Fibroblast of skin of back (primary cell): ENCODE measurements at regions not wholly inside any gene's neighbourhood (a gene's known extent, or its start where the extent isn't known, plus 50 kb on each side); places are given as distances from the start of the nearest gene placed in this dataset.

Experiments
- DNase-seq: peaks from one replicate; pipeline ENCODE4 v3.0.0-alpha.2; 2013

DNA sequence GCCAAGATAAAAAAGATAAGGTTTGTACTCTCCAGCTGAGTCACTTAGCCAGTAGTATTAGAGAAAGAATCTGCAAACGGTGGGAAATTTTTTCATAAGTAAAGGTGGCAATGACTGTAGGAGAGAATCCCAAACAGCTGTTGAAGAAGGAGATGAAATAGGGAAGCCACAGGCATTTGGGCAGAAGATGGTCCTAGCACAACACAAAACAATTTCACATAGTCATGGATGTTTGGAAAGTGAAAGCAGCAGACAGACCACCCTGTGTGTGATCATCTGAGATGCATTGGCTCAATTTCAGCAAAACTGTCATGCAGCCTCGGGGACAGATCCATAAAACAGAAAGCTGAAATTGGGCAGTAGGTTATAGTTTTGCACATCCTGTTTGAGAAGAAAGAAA is 2832.4 kb downstream of the PCDH9 start:
- DNase-seq, result peak; percentile 28

DNA sequence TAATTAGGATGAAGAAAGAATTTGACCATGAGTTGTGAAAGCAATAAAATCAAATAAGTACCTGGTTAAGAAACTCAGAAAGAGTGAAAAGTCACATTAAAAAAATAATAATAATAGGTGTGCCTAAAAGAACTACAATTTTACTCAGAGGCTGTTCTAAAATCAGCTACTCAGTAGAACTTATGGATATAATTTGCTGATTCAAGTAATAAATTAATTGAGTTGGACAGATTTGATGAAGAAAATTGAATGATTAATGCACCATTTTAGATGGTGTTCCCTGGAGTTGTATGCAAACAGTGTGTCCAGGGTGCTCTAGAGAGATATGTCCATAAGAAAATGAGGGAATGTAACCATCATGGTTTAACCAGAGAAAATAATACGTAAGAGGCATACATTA is 2852.5 kb downstream of the PCDH9 start:
- DNase-seq, result no peak

DNA sequence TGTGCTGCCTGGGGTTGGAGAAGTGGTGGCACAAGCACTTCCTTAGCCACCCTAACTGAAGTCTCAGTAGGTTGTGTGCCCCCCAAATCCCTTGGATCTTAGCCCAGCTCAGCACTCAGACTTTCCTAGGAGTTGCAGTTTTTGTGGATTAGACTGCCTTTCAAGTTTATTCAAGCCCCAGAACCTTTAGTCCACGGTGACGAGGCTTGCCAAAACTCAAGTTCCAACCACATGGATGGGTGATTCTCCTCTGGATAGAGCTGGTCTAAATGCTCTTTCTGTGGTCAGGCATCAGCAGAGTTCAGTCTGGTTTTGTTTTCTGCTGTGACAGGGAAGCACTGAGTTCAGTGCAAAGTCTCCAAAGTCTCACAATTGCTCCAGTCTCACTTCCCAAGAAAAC is 2858.7 kb downstream of the PCDH9 start:
- no peak for DNase-seq

DNA sequence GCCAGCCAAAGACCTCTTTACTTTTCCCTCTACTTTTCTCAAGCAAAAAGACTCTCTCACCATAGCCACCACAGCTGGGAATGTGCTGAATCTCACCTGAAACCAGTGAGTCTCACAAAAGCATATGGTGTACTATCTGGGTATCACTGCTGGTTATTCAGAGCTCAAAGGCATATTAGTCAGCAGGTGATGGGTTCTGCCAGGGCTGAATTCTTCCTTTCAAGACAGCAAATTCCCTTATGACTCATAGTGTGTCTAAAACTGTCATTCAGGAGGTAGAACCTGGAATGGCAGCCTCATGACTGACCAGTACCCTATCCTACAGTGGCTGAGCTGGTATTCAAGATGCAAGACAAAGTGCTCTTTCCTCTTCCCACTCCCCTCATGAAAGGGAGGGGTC is 2859.1 kb downstream of the PCDH9 start:
- DNase-seq, result peak; percentile 21

DNA sequence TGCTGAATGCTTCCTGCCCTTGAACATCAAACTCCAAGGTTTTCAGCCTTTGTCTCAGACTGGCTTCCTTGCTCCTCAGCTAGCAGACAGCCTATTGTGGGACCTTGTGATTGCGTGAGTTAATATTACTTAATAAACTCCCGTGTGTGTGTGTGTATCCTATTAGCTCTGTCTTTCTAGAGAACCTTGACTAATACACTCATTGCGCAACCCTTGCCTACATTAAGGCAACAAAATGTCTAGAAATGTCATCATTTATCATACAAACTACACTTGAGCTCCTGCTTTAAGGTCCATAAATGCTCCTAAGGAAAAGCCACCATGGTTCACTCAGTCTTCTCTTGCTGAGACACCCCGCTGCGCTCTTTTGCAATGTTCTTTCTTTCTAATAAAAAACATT is 2861.0 kb downstream of the PCDH9 start:
- no peak for DNase-seq

DNA sequence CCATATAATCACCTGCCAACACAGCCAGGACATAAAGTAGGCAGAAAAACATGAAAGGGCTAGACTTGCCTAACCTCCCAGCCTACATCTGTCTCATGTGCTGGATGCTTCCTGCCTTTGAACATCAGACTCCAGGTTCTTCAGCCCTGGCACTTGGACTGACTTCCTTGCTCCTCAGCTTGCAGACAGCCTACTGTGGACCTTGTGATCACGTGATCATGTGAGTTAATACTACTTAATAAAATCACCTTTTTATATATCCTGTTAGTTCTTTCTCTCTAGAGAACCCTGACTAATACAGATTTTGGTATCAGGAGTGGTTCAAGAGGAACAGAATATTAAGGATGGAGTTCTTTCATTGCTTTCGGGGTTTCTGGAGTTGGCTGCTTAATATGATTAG is 2867.6 kb downstream of the PCDH9 start:
- DNase-seq, result no peak

DNA sequence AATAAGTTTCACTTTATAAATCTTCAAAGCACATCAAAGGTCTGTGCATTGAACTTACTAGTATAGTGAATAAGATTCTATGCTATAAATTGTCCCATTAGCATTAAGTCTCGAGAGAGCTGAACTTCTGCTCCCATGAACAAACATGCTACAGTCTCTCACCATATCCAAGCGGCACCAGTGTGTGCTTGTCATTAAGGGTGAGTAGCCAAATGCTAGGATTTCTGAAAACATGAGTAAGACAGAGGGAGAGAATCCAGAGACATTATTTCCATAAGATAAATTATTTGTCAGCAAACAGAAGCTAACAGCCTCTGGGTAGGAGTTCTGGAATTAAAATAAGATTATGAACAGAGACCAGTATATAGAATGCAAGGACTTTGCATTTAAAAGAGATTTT is 2882.5 kb downstream of the PCDH9 start:
- peak; percentile 51 for DNase-seq

DNA sequence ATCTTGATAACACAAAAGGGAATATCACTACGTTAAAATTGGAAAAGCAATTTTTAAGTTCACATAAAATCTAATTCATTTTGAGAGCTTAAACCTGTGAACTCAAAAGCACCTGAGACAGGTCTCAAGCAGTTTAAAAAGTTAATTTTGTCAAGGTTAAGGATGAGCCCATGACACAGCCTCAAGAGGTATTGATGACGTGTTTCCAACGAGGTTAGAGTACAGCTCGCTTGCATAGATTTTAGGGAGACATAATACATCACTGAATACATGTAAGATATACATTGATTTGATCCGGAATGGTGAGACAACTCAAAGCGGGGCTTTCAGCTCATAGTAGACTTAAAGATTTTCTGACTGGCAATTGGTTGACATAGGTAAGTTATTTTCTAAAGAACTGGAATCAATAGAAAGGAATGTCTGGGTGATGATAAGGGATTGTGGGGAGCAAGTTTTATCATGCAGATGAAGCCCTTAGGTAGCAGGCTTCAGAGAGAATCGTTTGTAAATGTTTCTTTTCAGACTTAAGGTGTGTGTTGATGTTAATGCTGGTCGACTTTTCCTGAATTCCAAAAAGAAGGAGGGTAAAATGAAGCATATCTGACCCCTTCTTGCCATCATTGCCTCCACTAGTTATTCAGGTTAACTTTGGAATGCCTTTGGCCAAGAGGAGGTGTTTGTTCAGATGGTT is 2890.6 kb downstream of the PCDH9 start:
- no peak for DNase-seq

DNA sequence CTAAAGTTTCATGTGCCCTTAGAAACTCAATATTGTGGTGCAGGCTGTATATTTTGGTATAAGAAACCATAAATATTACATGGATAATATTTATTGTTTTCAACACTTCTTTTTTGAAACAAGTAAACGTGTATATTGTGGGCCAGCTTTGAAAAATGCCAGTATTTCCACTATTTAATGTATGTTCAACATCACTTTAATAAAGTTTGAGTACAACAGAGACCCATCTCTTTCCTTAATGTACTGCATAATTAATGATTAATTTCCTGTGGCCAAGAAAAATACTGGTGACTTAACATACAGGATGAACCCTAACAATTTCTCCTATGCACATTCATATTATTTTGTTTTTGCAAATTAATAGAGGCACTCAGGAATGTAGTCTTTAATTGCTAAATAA is 2891.5 kb downstream of the PCDH9 start:
- no peak for DNase-seq

DNA sequence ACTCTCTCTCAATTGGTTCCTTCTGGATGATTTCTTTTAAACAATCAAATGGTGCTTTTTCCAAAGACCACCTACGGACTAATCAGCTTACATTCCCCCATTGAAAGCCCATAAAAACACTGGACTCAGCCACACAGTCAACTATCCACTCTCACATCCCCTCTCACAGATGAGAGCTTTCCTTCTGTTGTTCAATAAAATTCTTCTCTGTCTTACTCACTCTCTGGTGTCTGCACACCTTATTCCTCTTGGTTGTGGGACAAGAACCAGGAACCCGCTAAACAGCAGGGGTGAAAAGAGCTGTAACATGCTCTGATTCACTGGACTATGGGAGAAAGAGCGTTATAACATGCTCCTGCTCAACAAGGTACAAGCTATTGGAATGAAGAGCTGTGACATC is 2896.2 kb downstream of the PCDH9 start:
- no peak for DNase-seq

DNA sequence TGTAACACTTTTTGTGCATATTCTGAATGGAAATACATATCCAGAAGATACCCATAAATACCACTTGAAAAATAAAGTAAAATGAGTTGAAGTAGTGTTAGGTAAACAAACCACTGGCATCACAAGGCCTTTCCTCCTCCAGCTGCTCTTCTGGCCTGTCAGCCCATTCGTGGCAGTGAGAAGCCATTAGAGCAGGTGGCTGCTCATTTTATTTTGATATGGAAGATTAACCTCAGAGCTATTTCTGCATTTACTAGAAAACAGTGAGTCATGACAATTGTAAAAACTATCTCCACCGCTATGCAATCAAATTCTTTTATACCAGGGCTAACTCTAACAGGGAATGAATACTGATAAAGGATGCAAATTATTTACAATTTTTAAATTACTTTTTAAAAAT is 2898.1 kb downstream of the PCDH9 start:
- no peak for DNase-seq

DNA sequence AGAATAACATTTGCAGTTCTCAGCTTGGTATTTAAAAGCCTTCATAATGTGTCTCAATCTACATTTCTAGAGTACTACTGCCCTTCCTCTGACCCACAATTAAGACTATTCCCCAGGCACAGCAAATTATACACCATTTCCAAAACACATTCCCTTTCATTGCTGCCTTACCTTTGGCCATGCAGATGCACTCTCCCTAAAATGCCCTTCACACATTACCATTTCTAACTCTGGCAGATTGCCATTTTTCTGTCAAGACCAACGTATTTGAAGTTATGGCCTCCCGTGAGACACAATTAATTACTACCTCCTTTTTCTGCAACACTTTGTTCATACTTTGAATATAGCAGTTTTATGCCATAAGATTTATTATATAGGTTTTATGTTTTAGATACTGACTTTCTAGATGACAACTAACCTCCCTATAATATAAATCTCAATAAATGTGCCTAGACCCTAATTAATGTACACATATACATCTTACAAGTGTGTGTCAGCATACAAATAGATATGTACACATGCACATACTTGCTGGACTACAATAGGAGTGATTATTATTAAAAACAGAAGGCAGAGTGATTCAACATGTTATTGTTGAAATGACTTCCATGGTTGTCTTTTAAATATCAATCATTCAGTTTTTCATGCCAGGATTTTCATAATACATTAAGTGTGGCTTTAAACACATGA is 2902.5 kb downstream of the PCDH9 start:
- no peak for DNase-seq

DNA sequence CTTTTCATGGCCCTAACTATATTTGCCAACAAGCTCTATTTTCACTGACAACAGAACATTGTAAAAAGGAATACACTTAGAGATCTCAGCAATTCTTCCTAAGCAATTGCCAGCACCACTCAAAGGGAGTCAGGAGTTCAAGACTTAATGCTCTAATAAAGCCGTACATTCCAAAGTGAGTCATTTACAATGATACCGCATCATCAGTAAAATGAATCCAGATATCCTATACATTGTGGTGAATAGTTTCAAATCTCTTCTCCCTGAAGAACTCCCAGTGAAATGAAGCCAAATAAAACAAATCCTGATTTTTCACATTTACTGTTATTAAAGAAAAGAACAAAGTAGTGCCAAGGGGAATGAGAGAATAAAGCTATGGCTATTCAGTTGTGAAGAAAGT is 2898.7 kb upstream of the PCDH20 start:
- peak; percentile 87 for DNase-seq

DNA sequence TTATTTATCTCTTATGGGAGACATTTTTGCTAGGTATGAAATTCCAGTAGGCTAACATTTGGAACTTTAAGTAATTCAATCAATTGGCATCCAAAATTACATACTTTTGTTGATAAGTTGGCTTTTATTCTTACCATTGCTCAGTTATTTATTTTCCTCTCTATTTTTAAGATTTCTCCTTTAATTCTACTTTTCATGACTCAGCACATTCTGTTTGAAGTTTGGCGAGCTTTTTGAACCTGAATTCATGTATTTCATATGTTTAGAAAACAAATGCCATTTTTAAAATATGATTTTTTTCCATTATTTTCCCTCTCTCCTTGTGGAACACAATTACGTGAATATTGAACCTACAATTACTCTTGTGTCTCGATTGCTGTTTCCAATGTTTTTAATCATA is 2896.3 kb upstream of the PCDH20 start:
- no peak for DNase-seq

DNA sequence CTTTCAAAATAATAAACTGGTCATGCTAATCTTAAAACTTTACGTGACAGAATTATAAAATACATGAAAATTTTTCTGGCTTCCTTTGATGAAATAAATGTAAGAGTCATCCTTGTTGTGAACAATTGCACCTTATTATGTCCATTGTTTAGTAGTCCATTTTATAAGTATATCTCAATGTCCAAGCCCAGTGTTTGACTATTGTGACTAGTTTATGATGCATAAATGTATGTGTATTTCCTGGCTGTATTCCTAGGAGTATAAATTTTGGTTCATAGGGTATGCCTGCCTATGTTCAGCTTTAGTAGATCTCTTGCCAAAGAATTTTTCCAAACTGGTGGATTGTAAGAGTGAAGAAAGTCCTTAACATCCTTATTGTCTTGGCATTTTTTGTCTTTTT is 2895.5 kb upstream of the PCDH20 start:
- DNase-seq, result no peak

DNA sequence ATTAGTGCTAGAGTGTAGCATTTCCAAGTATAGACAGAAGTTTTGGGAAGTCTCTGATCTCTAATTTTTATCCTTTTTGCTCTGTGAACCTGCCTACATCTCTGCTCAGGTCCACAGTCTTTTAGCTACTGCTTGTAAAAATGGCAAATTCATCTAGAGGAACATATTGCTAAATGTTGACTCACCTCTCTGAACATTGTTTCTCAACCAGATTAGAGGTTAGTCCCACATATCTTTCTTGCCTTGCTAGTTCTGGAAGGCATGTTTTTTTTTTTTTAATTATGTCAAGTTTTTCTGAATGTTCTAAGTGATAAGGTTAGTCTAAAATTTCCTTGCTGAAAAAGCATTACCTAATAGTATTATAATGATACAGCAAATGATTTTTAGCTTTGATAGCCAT is 2889.6 kb upstream of the PCDH20 start:
- peak; percentile 18 for DNase-seq

DNA sequence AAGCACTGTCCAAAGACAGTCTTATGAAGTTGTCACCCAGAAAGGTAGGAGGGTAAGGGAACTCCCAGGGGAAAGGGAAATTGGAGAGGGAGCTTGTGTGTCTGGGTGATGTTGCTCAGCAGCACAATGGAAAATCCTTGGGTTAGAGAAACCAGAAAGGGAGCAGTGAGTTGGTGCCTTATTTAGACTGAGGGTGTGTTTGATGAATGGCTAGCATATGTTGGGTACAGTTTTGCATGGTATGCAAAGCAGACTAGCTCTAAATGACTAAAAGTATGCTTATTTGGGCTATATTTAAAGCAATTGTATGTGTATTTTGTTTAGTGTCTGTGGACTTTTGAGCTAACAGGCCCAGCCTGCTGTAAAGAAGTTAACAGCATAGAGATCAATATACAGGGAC is 2884.6 kb upstream of the PCDH20 start:
- DNase-seq, result no peak

DNA sequence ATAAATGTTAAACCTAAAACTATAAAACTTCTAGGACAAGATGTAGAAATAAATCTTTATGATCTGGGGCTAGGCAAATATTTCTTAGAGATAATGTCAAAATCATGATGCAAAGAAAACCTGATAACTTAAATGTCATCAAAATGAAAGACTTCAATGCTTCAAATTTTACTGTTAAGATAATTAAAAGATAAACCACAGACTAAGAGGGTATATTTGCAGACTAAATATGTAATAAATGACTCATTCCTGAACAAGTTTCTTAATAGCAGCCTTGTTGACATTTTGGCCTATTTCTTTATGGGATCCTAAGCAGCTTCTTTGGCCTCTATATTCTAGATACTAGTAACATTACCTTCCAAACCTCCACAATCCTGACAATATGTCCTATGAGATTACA is 2878.3 kb upstream of the PCDH20 start:
- DNase-seq, result no peak

DNA sequence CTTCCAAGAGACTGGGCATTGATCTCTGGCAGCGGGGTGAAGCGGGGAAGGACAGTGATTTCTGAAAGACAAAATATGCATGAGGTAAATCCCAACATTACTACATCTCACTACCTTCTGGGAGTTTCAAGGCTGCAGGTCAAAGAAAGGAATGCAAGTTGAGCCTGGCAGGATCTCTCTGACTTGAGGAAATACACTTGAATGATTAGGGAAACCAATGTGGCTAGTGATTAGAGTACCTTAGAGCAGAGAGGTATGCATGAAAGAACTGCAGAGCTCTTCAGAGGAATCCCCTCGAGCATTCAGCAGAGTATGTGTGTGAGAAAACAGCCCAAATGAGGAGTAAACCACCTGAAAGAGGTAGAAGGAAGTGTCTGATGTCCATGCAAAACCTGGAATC is 2874.1 kb upstream of the PCDH20 start:
- no peak for DNase-seq

DNA sequence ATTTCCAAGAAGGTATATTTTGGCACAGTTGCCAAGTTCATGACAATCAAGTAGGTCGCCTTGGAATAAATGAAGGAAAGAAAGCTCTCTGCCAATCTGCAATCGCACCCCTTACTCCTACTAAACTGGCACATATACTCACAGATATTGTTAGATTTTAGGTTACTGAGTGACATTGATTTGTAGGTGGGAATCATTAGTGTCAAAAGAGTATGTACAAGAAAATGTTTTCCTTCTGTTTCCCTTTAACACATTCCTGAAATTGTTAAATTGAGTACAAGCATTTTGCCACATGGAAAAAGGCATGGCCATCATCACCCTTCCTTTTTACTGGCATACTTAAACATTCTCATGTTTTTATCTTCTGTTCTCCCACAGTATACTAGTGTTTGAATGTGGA is 2868.3 kb upstream of the PCDH20 start:
- peak; percentile 20 for DNase-seq

DNA sequence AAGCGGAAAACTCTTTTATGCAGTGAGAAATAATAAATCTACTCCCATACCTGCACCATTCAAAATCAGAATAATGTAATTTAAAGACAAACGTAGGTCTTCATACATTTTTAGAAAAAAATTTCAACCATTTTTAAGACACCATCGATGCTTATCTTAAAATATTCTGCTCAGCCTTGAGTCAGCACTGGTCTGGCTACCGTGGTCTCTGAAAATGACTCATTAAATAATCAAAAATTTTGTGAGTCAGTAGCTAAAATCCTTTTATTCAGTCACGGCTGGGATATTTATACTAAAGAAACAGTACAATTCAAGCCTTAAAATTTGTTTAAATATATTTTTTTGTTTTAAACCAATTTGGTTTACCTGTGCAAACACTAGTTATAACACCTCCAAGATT is 2862.8 kb upstream of the PCDH20 start:
- DNase-seq, result peak; percentile 86

DNA sequence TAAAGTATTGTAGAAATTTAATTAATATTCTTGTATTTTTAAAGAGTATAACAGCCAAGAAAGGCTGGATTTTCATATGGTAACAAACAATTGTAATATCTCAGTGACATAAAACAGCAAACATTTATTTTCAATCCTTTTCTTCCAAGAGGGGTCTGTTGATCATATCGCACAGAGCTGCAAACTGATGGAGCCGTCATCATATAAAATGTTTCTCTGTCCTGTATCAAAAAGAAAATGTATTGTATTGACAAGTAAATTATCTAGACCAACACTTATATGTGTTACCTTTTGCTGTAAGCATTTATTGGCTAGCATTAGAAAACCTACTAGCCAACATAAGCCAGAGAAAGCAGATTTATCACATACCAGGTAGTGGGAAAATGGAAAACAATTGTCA is 2861.4 kb upstream of the PCDH20 start:
- DNase-seq, result no peak

DNA sequence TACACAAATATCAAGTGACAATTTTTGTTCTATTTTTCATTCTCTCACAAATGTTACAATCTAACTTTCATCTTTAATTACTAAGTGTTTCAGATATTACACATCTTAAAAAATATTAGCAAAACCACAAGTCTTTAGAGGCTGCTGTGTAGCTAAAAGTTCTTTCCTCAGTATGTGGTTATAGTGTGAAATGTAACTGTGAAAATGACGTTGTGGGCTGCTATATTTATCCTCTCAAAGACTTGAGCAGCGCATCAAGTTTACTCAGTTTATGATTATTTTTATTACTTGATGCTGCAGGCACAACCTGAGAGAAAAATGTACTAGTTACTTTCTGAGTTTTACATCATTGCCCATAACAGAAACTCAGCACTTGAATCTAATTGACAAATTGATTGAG is 2860.6 kb upstream of the PCDH20 start:
- no peak for DNase-seq

DNA sequence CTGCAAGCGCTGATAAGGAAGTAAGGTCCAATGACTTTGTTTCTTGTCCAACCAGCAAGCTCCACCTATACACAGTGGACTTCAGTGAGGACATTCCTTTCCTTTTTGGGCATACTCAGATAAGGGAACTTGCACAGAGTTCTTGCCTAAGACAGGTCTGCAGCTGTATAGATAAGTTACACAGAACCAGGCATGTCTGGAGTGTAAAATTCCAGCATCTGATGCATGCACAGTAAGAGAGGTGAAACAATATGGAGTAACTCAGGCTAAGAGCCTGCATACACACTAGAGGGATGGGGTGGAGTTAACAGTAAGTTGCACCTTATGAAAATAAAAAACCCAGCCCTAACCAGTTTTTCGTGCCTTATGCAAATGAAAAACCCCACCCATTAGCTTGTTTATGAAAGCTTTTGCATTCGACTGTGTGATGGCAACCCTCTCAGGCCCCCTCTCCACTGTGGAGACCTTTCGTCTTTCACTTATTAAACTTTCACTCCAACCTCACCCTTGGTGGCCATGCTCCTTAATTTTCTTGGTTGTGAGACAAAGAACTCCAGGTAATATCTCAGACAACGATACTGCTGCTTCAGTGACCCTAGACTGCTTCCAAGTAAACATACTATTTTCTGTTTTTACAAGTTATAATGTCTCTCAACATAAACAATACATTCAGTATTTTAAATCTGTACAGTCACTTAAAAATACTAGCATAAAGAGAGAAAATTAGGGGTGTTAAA is 2859.0 kb upstream of the PCDH20 start:
- DNase-seq, result no peak
